GM19025 (cell line): ENCODE measurements at regions not wholly inside any gene's neighbourhood (a gene's known extent, or its start where the extent isn't known, plus 50 kb on each side); places are given as distances from the start of the nearest gene placed in this dataset.
"Not testable (repeated sequence)": the region's sequence is repeated elsewhere in the genome, so short reads cannot be mapped to it uniquely, and the experiment has no call there.

Experiments used
- ATAC-seq: cut with Tn5 transposase; IDR thresholded peaks from one replicate; pipeline ENCODE4 v1.9.1; 2021; ENCODE audit warnings: mild to moderate bottlenecking, low read depth, moderate library complexity; ENCODE audit not compliant: unreplicated experiment

DNA sequence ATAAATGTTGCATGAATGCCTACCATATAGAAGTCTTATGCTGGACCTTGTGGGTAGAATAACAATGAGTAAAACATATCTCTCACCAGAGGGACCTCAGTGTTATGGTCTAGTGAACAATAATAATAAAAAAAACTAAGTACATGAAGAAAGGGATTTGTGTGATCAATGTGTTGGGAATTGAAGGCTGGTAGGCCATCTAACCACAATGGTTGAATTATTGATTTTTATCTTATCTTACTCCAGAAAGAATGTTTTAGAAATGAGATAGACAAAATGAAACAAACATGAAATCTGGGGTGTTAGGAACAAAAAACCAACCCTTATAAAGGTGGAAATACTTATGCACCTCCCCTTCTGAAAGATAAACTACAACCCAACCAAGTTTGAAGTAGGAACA is 243.9 kb upstream of the LRIG3 start:
- no peak for ATAC-seq

DNA sequence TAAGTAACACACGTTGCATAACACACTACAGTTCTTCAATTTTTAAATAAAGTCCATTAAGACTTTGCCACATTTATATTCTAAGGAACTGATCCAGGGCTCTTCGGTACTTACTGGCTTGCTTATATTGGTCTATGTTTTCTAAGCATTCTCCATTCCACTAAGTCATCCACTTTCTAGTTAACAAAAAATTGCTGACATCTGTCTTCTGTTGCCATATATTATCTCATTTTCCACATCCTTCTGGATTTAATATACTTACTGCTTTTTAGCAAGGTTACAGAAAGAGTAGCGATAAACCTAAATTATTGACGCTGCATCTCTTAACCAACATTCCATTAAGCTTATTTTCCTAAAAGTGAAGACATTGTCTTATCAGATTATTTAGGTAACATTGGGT is 238.4 kb upstream of the LRIG3 start:
- ATAC-seq = no peak

DNA sequence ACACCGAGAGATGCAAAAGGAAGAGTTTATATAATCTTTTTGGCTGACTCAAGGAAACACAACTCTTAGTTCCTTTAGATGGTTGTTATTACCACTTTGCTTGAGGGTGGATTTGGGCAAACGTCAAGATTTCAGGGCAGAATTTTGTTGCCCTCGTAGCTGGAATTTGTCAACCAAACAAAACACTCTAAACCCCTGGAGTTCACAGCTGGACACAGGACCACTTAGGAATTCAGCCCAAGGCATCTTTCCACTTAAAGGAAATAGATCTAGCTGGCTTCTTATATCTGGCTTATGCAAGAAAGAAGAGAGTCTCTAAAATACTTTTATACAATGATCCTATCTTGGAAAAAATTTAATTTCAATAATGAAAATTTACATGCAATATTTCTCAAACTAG is 237.8 kb upstream of the LRIG3 start:
- no peak for ATAC-seq

DNA sequence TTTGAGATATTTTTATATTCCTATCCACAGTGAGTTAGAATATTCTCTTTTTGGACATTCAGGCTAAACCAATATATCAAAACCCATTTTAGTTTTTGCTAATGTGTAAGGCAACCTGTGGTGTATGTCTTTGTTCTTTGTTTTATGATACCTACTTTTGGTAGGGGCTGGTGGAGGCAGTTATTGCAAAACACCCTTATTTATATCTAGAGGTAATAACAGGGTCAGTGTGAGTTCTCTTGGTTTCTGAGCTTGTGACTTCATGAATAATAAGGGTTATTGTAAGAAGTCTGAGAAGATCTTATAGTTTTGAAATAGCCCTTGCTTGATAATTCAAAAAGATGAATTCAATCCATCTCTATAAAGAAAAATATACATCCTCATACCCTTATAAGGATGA is 235.1 kb upstream of the LRIG3 start:
- no peak for ATAC-seq

DNA sequence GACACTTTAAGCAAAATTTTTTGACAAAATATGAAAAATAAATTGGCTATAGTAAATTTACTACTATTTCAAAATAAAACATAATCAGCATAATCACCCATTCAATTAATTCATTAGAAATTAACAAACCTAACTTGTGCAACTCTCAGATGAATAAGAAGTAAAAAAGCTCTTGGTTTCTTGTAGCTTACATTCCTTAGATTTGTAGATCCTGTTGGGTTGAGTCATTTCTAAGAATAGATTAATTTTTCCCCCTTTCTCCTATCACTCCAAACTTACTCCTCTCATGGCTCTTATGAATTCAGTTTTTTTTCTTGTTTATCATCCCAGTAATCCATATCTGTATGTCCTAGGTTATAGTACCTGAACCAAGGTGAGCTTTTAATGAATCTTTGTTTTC is 230.9 kb upstream of the LRIG3 start:
- no peak for ATAC-seq

DNA sequence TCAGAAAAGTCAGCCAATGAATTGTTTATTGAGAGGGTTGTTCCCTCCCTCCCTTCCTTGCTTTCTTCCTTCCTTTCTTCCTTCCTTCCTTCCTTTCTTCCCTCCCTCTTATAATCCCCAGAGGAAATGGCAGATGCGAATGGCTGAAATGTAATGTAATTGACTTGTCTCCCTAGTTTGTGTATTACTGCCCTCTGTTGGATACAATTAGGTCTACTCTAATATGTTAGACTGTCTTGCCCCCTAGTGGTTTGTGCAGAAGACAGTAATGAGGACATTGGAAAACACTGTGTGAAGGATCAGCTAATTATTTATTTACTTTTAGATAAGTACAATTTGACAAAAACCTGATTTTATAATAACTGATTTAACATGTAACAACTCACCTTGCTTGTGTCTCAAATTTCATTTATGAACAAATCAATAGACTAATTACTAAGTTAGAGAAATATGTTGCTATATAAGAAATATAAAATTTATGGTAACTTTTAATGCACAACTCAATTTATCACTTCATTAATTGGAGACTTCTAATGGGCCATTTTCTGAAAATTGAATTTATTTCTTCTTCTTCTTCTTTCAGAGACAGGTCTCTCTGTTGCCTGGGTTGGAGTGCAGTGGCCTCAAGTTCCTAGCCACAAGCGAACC is 229.8 kb upstream of the LRIG3 start:
- ATAC-seq = peak; percentile 99

DNA sequence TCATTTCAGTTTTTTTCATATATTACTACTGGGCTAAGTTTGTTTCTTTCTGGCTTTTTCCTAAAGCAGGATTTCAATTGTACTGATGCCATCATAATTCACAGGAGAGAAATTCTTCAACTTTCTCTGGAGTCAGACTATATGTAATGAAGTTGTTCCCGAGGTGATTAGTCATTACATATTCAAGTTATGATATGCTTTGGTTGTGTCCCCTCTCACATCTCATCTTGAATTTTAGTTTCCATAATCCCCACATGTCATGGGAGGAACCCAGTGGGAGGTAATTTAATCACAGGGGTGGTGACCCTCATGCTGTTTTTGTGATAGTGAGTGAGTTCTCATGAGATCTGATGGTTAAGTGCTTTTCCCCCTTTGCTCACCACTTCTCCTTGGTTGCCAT is 227.5 kb upstream of the LRIG3 start:
- ATAC-seq = no peak

DNA sequence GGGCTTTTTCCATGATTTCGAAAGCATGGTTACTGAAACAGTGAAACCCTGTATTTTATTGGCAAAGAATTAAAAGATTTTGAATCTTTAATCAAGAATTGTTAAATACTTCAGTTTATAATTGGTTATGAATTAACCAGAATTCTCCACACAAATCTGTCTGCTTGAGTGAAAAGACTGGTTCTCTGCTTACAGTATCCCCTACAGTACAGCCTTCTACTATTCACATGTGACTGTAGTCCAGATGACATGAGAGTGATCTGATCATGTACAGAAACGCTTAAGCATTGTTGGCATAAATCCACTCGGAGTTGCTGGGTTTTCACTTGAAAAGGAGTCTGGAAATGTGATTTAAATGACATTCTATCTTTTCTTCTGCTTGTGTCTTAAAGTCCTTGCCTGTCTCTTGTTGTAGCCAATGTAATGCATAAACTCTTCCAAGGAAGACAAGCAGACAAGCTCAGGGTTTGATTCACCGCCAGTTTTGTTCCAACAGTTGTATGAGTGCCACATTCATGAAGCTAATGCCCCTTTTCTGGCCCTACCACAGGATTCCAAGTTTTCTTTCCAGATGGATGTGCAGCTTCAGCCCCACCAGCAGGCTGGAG is 222.0 kb upstream of the LRIG3 start:
- no peak for ATAC-seq

DNA sequence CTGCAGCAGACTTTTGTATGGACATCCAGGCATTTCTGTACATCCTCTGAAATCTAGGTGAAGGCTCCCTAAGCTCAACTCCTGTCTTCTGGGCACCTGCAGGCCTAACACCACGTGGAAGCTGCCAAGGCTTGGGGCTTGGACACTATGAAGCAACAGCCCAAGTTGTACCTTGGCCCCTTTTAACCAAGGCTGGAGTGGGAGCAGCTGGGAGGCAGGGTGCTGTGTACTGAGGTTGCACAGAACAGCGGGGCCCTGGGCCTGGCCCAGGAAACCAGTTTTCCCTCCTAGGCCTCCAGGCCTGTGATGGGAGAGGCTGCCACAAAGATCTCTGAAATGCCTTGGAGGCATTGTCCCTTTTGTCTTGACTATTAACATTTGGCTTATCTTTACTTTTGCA is 214.4 kb upstream of the LRIG3 start:
- ATAC-seq = no peak

DNA sequence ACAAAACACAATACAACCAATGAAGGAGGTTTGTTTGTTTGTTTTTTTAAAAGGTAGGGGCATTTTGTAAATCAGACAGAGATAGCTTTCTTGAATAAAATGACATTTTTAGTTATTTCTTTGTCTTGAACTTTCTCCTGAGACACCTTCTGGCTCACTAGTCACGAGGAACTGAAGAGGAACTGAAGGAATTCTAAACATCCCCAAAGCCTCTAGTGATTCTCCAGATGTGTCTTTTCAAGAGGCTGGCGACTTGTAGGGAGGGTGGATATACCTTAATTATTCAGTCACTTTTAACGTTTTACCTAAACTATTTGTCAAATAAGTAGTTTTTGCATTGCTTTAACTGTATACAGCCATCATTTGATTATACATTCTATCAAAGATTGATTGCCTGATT is 211.2 kb upstream of the LRIG3 start:
- no peak for ATAC-seq

DNA sequence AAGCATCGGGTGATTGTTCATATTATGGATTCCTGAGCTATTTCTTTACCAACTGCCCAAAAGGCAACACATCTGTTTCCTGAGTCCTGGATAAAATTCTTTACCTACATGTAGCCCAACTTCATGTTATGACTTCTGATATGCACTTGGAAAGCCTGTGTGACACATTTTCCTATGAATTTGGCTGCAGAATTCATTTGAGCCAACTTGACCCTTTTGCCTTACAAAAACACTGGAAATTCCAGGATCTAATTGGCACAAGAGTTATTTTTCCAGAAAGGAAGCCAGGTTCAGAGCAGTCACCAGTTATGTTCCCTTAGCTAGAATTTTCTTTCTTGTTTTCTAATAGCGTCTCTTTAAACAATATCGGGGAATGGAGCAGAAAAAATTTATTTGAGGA is 202.5 kb upstream of the LRIG3 start:
- ATAC-seq = no peak

DNA sequence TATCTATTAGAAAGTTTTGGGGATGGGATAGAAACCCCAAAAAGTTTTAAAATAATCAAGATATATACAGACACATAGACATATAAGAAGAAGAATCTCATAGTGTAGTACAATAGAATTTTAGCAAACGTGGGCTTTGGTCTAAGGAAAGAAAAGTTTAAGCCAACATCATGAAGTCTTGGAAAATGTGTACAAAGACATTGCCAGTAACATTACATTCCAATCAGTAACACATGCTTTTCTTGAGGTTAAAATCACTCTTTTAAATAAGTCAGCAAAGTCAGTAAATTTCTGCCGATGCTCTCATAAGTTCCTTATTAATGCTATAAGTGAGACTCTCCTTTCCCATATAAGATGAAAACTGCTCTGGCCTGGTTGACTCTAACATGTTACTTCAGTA is 201.1 kb upstream of the LRIG3 start:
- no peak for ATAC-seq

DNA sequence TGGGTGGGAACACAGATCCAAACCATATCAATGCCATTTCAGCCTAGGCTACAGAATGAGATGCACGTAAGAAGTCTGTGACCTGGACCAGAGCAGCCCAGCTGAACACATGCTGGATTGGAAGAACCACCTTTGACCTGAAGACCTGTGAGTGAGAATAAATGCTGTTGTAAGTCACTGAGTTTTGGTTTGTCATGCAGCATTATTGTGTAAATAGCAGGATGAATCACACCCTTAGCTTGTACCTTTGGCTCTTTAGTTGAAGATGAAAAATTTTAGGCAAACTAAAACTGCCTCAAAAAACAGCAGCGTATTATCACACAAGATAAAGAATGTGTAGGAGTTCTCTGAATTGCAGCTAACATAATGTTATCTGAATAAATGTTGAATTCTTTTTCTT is 199.4 kb upstream of the LRIG3 start:
- no peak for ATAC-seq

DNA sequence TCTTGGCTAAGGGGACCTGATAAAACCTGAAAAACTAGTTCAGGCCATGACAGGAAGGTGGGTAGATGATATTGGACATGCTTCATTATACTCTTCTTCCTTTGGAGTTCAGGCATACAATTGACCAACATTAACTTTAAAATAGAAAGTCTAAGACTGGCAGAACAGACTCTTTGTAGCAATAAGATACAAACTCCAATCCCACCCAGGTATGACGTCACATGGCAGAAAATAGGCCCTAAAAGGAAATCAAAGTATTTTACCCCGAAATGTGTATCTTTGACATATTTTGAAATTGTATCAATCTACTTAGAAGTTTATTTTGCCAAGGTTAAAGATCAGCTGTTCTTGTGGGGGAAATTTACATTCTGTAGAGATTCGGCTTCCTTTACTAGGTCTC is 198.1 kb upstream of the LRIG3 start:
- ATAC-seq = no peak

DNA sequence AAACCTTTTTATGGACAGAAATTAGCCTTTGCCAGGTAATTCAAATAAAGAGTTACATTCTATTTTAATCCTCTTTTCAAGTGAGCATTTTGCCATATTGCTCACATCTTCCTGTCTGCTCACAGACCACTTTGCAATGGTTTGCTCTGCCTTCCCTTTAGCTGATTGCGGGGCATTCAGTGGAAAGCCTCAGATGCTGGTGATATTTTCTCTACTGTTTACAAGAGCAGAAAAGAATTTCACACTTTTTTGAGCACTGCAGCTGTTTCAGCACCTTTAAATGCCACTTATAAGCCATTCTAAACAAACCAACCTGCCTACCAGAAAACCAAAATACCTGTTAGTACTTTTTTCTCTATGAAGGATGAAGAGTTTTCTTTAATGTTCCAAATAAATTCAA is 195.7 kb upstream of the LRIG3 start:
- no peak for ATAC-seq

DNA sequence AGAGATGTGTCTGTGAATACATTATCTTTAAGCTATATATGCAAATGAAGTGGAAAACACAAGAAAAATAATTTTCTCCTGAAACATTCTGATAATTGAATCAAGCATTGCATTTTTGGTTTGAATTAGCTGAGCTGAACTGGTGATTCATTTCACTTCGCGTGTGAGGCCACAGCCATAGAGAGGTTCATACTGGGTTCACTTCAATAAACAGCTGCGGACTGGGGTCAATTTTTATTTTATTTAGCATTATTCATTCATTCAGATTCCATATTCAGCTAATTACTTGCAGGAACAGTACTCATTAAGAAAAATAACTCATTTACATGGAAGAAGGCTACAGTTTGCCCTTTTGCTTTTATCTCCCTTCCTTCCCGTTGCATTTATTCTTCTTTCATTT is 195.2 kb upstream of the LRIG3 start:
- ATAC-seq = no peak

DNA sequence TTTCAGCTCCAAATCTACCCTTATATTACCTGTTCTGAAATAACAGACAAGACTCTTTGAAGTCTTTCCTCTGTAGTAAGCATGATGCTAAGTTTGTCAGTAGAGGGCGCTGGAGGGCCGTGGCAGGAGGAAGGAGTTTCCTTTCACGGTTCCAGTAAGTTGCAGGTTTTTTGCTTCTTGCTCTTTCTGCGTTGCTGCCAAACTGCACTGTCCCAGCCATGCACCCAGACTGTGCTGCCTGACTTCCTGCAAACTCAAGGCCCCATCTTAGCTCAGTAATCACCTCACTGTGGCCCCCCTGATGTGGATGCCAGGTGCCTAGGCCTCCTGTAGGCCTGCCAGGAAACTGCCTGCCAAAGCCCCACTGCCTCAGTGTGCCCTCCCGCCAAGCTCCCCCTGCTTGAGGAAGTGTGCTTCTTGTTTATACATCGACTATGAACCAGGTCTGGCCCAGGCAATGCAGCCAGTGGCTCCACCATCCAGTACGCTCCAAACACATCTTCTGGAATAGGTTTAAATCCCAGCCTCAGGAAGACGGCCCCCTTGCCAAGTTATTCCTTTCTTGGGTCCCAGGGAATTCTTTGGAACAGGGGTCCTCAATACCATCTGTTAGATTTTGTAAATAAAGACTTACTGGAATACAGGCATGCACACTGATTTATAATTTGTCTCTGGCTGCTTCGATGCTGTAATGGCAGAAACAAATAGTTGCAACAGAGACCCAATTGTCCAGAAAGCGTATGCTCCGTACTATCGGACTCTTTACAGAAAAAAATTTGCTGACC is 193.7 kb upstream of the LRIG3 start:
- ATAC-seq = peak; percentile 70

DNA sequence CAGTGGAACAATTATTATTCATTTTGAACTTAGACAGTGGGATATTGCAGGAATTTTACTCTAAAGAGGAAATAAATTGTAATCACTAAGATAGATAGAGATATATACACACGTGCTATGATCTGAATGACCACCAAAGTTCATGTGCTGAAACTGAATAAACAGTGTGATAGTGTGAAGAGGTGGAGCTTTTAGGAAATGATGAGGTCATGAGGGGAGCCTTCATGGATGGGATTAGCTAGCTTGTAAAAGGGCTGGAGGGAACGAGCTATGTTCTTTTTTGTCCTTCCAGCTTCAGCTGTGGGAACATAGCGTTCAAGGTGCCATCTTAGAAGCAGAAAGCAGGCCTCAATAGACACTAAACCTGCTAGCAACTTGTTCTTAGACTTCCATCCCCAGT is 191.5 kb upstream of the LRIG3 start:
- ATAC-seq = no peak

DNA sequence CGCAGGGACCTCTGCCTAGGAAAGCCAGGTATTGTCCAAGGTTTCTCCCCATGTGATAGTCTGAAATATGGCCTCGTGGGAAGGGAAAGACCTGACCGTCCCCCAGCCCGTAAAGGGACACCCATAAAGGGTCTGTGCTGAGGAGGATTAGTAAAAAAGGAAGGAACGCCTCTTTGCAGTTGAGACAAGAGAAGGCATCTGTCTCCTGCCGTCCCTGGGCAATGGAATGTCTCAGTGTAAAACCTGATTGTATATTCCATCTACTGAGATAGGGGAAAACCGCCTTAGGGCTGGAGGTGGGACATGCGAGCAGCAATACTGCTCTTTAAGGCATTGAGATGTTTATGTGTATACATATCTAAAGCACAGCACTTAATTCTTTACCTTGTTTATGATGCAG is 188.2 kb upstream of the LRIG3 start:
- ATAC-seq = not testable (repeated sequence)

DNA sequence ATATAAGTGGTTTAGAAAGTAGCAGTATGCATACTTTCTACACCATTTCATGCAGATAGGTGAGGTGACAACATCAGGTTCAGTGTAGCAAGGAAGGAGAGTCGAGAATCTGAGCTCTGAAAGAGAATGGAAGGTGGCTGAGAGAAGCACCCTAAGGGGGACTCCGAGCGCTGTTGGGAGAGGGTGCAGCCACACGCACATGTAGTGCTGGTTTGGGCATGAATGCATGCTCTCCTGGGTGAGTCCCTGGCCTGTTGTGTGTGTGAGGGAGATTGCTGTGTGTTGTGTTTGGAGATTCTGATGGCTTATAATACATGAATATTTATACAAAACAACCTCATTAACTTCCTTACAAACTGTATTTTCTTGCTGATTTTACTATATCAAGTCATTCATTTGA is 180.3 kb upstream of the LRIG3 start:
- ATAC-seq = no peak

DNA sequence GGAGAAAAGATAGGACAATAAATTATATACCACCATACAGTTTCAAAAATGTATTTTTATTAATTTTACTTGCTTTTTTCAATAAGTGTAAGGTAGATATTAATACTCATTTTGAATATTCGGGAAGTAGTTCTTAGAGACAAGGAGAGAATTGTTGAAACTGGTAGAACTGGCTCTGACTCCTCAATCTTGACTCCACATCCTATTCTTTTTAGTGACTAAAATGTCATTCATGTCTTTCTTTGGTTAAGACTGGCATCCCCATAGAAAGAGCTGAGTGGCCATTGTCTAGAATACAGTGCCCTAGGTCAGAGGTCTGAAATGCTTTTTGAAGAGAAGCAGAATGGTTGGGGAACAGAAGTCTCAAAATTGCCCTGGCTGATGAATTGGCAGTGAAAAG is 177.6 kb upstream of the LRIG3 start:
- no peak for ATAC-seq

DNA sequence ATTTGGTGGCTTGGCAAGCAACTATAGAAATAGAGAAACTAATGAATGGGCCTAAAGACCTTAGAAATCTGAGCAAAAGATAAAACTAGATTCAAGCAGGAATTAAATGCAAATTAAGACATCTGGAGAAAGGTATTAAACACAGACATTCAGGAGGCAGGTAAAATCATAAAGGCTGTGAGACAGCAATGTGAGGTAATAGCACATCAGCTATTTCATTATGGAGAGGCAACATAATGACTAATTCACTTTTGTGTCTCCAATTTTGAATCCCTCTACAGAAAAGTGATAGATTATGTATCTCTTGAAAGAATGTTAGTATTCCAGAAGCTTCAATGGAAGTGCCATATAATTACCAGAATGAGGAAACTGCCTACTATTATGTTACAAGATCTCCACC is 175.9 kb upstream of the LRIG3 start:
- ATAC-seq = no peak
